Neural cell (in vitro differentiated cells): ENCODE measurements at regions not wholly inside any gene's neighbourhood (a gene's known extent, or its start where the extent isn't known, plus 50 kb on each side); places are given as distances from the start of the nearest gene placed in this dataset.

Experiments used
- EP300 ChIP-seq: fragments of 450-650 bp; conservative IDR thresholded peaks from 2 replicates; pipeline ENCODE4 v1.6.1; 2014; ENCODE audit warnings: antibody characterized with exemption, mild to moderate bottlenecking, moderate library complexity; ENCODE audit not compliant: poor library complexity, severe bottlenecking
- EZH2 ChIP-seq: fragments of 200-600, 300-800 bp; shearing (Covaris generic), sonication (generic); IDR thresholded peaks from 2 replicates; pipeline ENCODE4 v1.6.1; 2014; ENCODE audit warnings: antibody characterized with exemption, low read length, borderline replicate concordance, mild to moderate bottlenecking; ENCODE audit not compliant: insufficient read depth, poor library complexity, severe bottlenecking
- MXI1 ChIP-seq: fragments of 450-650 bp; conservative IDR thresholded peaks from 2 replicates; pipeline ENCODE4 v1.6.1; 2014; ENCODE audit warnings: antibody characterized with exemption, mild to moderate bottlenecking; ENCODE audit not compliant: poor library complexity, severe bottlenecking
- POLR2AphosphoS5 ChIP-seq: IDR thresholded peaks from 2 replicates; pipeline ENCODE4 v1.6.1; 2012
- RAD21 ChIP-seq: fragments of 450-650 bp; conservative IDR thresholded peaks from 2 replicates; pipeline ENCODE4 v1.6.1; 2014; ENCODE audit warnings: antibody characterized with exemption, mild to moderate bottlenecking, moderate library complexity
- SMC3 ChIP-seq: fragments of 450-650 bp; conservative IDR thresholded peaks from 2 replicates; pipeline ENCODE4 v1.6.1; 2014; ENCODE audit warnings: antibody characterized with exemption, mild to moderate bottlenecking, moderate library complexity; ENCODE audit not compliant: poor library complexity
- TAF1 ChIP-seq: IDR thresholded peaks from 2 replicates; pipeline ENCODE4 v1.6.1; 2012; ENCODE audit warnings: low read depth
- TF ChIP-seq, protein P1 (sequence below): fragments of 450-650 bp; IDR thresholded peaks from 2 replicates; pipeline ENCODE4 v1.5.1; 2014; ENCODE audit warnings: antibody characterized with exemption, mild to moderate bottlenecking, moderate library complexity; ENCODE audit not compliant: poor library complexity, severe bottlenecking
- TF ChIP-seq, protein P2 (sequence below): IDR thresholded peaks from 2 replicates; pipeline ENCODE4 v1.6.1; 2012; ENCODE audit warnings: borderline replicate concordance

DNA sequence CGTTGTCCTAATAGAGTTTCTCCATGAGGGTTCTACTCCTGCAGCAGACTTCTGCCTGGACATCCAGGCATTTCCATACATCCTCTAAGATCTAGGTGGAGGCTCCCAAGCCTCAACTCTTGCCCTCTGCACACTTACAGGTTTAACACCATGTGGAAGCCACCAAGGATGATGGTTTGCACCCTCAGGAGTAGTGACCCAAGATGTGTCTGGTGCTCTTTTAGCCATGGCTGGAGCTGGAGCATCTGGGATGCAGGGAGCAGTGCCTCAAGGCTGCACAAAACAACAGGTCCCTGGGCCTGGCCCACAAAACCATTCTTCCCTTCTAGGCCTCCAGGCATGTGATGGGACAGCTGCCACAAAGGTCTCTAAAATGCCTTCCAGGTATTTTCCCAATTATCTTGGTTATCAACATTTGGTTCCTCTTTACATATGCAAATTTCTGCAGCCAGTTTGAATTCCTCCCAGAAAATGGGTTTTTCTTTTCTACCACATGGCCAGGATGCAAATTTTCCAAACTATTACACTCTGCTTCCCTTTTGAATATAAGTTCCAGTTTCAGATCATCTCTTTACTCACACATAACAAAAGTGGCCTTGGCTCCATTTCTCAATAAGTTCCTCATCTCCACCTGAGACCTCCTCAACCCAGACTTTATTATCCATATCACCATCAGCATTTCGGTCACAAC lies 69.5 kb upstream of the GNAZ start:
- TF ChIP-seq EZH2: no peak
- TF ChIP-seq, protein P1, sequence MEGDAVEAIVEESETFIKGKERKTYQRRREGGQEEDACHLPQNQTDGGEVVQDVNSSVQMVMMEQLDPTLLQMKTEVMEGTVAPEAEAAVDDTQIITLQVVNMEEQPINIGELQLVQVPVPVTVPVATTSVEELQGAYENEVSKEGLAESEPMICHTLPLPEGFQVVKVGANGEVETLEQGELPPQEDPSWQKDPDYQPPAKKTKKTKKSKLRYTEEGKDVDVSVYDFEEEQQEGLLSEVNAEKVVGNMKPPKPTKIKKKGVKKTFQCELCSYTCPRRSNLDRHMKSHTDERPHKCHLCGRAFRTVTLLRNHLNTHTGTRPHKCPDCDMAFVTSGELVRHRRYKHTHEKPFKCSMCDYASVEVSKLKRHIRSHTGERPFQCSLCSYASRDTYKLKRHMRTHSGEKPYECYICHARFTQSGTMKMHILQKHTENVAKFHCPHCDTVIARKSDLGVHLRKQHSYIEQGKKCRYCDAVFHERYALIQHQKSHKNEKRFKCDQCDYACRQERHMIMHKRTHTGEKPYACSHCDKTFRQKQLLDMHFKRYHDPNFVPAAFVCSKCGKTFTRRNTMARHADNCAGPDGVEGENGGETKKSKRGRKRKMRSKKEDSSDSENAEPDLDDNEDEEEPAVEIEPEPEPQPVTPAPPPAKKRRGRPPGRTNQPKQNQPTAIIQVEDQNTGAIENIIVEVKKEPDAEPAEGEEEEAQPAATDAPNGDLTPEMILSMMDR: no peak
- TF ChIP-seq RAD21: no peak
- TF ChIP-seq POLR2AphosphoS5: no peak
- no peak for TF ChIP-seq SMC3
- TF ChIP-seq, protein P2, sequence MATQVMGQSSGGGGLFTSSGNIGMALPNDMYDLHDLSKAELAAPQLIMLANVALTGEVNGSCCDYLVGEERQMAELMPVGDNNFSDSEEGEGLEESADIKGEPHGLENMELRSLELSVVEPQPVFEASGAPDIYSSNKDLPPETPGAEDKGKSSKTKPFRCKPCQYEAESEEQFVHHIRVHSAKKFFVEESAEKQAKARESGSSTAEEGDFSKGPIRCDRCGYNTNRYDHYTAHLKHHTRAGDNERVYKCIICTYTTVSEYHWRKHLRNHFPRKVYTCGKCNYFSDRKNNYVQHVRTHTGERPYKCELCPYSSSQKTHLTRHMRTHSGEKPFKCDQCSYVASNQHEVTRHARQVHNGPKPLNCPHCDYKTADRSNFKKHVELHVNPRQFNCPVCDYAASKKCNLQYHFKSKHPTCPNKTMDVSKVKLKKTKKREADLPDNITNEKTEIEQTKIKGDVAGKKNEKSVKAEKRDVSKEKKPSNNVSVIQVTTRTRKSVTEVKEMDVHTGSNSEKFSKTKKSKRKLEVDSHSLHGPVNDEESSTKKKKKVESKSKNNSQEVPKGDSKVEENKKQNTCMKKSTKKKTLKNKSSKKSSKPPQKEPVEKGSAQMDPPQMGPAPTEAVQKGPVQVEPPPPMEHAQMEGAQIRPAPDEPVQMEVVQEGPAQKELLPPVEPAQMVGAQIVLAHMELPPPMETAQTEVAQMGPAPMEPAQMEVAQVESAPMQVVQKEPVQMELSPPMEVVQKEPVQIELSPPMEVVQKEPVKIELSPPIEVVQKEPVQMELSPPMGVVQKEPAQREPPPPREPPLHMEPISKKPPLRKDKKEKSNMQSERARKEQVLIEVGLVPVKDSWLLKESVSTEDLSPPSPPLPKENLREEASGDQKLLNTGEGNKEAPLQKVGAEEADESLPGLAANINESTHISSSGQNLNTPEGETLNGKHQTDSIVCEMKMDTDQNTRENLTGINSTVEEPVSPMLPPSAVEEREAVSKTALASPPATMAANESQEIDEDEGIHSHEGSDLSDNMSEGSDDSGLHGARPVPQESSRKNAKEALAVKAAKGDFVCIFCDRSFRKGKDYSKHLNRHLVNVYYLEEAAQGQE: no peak
- no peak for TF ChIP-seq TAF1
- no peak for TF ChIP-seq EP300
- no peak for TF ChIP-seq MXI1
